ENCODE measurements at regions not wholly inside any gene's neighbourhood (a gene's known extent, or its start where the extent isn't known, plus 50 kb on each side); places are given as distances from the start of the nearest gene placed in this dataset.

DNA sequence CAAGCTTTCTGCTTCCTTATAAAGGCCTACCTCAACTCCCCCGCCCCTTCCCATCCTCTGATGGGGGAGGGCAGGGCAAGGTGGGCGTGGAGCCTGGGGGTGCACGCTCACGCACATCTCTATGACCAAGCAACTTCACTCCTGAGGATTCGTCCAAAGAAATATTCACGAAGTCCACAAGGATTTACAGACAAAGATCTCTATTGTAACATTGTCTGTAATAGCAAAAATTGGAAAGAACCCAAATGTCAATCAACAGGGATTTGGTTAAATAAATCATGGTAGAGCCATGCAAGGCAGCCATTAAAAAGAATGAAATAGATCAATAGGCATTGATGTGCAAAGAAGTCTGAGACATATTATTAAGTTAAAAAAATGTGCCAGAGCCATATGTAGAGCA is 130.4 kb upstream of the AFDN start:
- Histone ChIP-seq H3K27me3 (ENCODE audit: control insufficient read depth, extremely low read depth, insufficient read depth, low read length) (no peaks in the 10 kb centered on the region), H3K4me2 (ENCODE audit: control insufficient read depth, extremely low read depth, insufficient read depth, low read depth, low read length) (no peak overlapping the region), H3K27ac (ENCODE audit: control insufficient read depth, insufficient read depth, low read length) (no peak overlapping the region), H3K9ac (ENCODE audit: control insufficient read depth, extremely low read depth, insufficient read depth, low read length) (no peak overlapping the region), H2AFZ (ENCODE audit: control insufficient read depth, low read length) (no peak overlapping the region), H3K79me2 (ENCODE audit: control insufficient read depth, insufficient read depth, low read length) (no peaks in the 10 kb centered on the region), H3K36me3 (ENCODE audit: control insufficient read depth in 2 of 2, extremely low read depth in 1 of 2, insufficient read depth in 2 of 2, low read length in 2 of 2) (no peaks in the 10 kb centered on the region), H3K9me3 (ENCODE audit: control insufficient read depth, low read depth, low read length) (no peaks in the 10 kb centered on the region), H4K20me1 (ENCODE audit: control insufficient read depth, extremely low read depth, insufficient read depth, low read length) (no peaks in the 10 kb centered on the region), H3K4me1 (ENCODE audit: control insufficient read depth, extremely low read depth, insufficient read depth, low read length) (no peaks in the 10 kb centered on the region), H3K4me3 (ENCODE audit: control insufficient read depth in 2 of 3, extremely low read depth in 1 of 3, insufficient read depth in 2 of 3, low read depth in 1 of 3, low read length in 3 of 3) (no peak overlapping the region), H3K9me1 (ENCODE audit: control insufficient read depth, extremely low read depth, insufficient read depth, low read length) (no peaks in the 10 kb centered on the region)
- DNase-seq (ENCODE audit: low read depth, low spot score) (no peak), FAIRE-seq (no peak)
- dilution Hi-C loops (cut with MboI; ENCODE audit: extremely low pct_ligation_motif_present, low sequenced_read_pairs): no loop called here
- TF ChIP-seq EZH2 (IDR thresholded peaks at IDR 0.05; ENCODE audit: low read length): no peak
- TF ChIP-seq, protein P1, sequence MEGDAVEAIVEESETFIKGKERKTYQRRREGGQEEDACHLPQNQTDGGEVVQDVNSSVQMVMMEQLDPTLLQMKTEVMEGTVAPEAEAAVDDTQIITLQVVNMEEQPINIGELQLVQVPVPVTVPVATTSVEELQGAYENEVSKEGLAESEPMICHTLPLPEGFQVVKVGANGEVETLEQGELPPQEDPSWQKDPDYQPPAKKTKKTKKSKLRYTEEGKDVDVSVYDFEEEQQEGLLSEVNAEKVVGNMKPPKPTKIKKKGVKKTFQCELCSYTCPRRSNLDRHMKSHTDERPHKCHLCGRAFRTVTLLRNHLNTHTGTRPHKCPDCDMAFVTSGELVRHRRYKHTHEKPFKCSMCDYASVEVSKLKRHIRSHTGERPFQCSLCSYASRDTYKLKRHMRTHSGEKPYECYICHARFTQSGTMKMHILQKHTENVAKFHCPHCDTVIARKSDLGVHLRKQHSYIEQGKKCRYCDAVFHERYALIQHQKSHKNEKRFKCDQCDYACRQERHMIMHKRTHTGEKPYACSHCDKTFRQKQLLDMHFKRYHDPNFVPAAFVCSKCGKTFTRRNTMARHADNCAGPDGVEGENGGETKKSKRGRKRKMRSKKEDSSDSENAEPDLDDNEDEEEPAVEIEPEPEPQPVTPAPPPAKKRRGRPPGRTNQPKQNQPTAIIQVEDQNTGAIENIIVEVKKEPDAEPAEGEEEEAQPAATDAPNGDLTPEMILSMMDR (optimal IDR thresholded peaks at IDR 0.05 in 1 of 3, IDR thresholded peaks at IDR 0.05 in 1 of 3, conservative IDR thresholded peaks at IDR 0.05 in 1 of 3; ENCODE audit: extremely low read depth in 1 of 3, insufficient read depth in 2 of 3, low read length in 3 of 3): no peak

GRCh38 chr6:167697316-167697715 is 129.4 kb upstream of the AFDN start:
- H3K4me1 ChIP-seq (ENCODE audit: control insufficient read depth, extremely low read depth, insufficient read depth, low read length): no peaks in the 10 kb centered on the region
- no peak for TF ChIP-seq EZH2 (IDR thresholded peaks at IDR 0.05; ENCODE audit: low read length)
- TF ChIP-seq, protein P1 (optimal IDR thresholded peaks at IDR 0.05 in 1 of 3, IDR thresholded peaks at IDR 0.05 in 1 of 3, conservative IDR thresholded peaks at IDR 0.05 in 1 of 3; ENCODE audit: extremely low read depth in 1 of 3, insufficient read depth in 2 of 3, low read length in 3 of 3): no peak
- no peak overlapping the region for H3K4me3 ChIP-seq (ENCODE audit: control insufficient read depth in 2 of 3, extremely low read depth in 1 of 3, insufficient read depth in 2 of 3, low read depth in 1 of 3, low read length in 3 of 3)
- dilution Hi-C loops (cut with MboI; ENCODE audit: extremely low pct_ligation_motif_present, low sequenced_read_pairs): no loop called here
- H3K27ac ChIP-seq (ENCODE audit: control insufficient read depth, insufficient read depth, low read length): no peak overlapping the region
- H3K9me3 ChIP-seq (ENCODE audit: control insufficient read depth, low read depth, low read length): no peaks in the 10 kb centered on the region
- H3K36me3 ChIP-seq (ENCODE audit: control insufficient read depth in 2 of 2, extremely low read depth in 1 of 2, insufficient read depth in 2 of 2, low read length in 2 of 2): no peaks in the 10 kb centered on the region
- no peaks in the 10 kb centered on the region for H3K79me2 ChIP-seq (ENCODE audit: control insufficient read depth, insufficient read depth, low read length)
- H3K27me3 ChIP-seq (ENCODE audit: control insufficient read depth, extremely low read depth, insufficient read depth, low read length): no peaks in the 10 kb centered on the region
- H3K4me2 ChIP-seq (ENCODE audit: control insufficient read depth, extremely low read depth, insufficient read depth, low read depth, low read length): no peak overlapping the region
- no peaks in the 10 kb centered on the region for H3K9me1 ChIP-seq (ENCODE audit: control insufficient read depth, extremely low read depth, insufficient read depth, low read length)
- FAIRE-seq (no peak), DNase-seq (ENCODE audit: low read depth, low spot score) (no peak)
- H4K20me1 ChIP-seq (ENCODE audit: control insufficient read depth, extremely low read depth, insufficient read depth, low read length): no peaks in the 10 kb centered on the region
- no peak overlapping the region for H3K9ac ChIP-seq (ENCODE audit: control insufficient read depth, extremely low read depth, insufficient read depth, low read length)
- H2AFZ ChIP-seq (ENCODE audit: control insufficient read depth, low read length): no peak overlapping the region

All from keratinocyte (primary cell).